ENCODE measurements at regions not wholly inside any gene's neighbourhood (a gene's known extent, or its start where the extent isn't known, plus 50 kb on each side); places are given as distances from the start of the nearest gene placed in this dataset.

DNA sequence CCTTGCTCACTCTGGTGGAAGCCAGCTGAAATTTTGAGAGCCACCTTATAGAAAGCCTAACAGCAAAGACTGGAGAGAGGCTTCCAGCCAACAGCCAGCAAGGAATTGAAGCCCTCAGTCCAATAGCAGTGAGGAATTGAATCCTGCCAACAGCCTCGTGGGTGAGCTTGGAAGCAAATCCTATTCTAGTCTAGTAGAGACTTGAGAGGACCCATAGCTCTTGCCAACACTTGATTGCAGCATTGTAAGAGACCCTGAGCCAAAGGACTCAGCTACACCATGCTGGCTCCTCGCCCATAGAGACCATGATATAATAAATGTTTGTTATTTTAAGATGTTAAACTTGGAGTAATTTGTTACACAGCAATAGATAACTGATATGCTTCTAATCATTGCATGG lies 403.0 kb upstream of the TNP1 start:
- ATAC-seq: no peak

GRCh38 chr2:217261452-217261851 lies 401.6 kb upstream of the TNP1 start:
- no peak for ATAC-seq

GRCh38 chr2:217260441-217261115 lies 400.7 kb upstream of the TNP1 start:
- no peak for ATAC-seq

DNA sequence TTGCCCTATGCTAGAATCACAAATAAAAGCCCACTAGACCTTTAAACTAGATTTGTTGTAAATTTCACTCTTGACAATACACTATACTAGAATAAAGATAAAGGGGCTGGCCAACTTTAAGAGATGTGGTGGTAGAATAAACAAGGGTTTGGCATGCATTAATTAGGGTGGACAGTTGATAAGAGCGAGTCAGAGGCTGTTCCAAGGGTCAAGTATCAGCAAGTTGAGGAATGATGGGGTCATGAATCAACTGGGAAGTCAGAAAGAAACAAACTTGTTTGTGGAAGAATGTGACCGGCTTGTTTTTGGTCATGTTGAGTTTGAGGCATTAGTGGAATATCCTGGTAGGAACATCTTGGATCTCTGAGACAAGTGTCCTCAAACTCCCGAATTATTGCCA lies 398.3 kb upstream of the TNP1 start:
- ATAC-seq: no peak

DNA sequence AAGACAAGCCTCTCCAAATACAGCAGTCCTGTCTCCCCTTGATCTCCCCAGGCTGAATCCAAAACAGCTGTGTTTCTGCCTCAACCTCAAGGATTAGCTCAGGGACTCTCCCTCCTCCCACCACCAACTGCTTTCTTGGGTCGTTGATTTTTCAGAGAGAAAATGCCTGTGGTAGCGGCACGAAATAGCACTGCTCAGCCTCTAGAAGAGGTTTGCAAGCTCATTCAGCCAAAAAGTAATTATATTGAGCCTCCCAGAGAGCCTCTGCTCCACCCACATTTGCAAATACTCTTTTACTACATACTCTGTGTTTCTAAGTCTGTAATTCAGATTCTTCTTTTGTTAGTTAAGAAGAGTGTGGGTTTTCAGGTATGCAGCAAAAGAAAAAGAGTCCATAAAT lies 396.4 kb upstream of the TNP1 start:
- no peak for ATAC-seq

DNA sequence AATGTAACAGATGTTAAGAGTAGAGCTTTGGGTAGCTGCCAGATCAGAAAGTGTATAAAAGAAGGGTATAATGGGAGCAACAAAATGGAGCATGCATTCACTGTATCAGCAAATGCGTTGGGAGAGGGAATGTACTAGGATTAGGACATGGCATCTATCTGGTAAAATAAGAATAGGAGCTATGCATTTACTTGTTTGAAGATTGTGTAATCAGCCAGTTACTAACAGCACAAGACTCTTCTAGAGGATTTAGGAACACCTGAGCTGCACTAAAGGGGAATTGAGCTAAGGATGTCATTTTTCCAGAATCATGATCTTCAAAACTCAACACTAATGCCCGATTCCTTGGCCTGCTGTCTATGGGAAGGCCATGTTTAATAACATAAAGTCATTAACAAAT lies 394.2 kb upstream of the TNP1 start:
- no peak for ATAC-seq

DNA sequence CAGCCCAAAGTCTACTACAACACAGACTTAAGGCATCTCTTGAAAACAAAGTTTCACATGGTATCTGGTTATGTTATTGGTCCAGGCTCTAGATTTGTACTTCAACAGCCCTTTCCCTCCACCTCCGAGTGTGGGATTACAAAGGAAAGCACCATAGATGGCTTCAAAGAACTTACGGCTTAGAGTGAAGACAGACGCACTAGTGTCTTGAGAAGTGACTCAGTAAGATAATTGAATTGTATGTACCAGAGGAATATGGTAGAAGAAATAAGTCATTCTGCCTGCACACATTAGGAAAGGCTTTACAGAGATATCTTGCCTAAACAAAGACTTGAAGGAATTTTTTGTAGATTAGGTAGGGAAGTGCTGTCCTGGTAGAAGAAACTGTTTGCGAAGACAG lies 392.3 kb upstream of the TNP1 start:
- ATAC-seq: no peak

DNA sequence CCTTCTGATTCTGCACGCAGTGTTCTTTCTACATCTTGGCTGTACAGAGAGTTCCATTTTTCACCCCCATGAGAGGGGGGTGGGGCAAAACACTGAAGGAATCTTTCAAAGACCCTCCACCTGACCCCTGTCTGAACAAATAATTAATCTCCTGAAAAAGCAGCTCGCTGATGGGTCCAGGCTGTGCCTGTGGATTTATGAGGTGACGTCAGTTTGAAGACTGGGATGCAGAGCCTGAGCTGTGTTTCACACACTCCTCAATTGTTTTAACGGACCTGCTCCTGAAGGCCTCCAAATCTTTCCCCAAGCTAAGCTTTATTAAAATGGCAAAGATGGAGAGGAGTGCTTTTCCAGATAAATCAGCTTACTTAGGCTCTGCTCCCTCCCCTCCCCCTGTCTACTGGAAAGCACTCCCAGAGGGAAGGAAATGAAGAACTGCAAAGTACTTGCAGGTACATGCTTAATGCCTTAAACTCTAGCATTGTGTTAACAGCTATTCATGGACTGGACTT lies 390.2 kb upstream of the TNP1 start:
- no peak for ATAC-seq

DNA sequence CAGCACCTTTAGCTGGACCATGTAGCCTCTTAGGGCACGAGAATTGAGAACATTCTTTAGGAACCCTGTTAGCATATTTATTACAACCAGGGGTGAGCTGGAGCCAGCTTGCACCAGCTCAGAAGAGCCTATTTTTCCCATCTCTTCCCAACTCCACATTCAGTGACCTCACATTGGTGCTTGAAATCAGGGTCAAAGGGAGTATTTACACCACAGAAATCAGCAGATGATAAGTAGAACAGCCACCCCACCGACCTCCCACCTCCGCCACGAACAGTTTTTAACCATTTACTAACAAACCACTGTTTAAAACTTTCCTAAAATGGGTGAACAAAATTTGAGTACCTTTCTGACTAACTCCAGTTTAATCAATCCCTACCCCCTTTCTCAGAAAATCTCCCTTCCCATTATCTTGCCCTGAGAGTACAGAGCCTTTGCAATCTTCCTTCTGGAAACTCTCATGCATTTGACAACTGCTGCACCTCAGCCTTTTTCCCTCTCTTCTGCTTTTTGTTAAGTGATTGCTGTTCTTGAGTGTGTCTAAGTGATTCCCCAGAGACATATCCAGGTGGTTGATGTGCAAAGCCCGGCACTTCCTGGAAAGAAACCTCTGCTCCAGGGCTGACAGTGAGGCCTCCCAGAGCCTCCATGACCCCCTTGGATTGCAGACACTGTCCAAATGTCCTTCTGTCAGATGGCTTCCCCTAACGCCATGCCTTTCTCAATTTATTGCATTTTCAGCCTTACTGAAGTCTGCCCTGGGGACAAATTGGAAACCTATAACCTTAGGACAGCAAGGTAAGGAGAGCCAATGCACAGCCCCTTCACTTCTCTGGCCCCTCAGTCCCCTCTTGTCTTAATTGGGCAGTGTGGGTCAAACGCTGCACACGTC lies 389.5 kb upstream of the TNP1 start:
- no peak for ATAC-seq

- peak in 1 of 2 donors; percentile 16 for ATAC-seq
These were observed 388.6 kb upstream of the TNP1 start for GRCh38 chr2:217248312-217248935.

- no peak for ATAC-seq
These were observed 387.6 kb upstream of the TNP1 start for GRCh38 chr2:217247476-217247875.

- ATAC-seq: no peak
These were observed 386.2 kb upstream of the TNP1 start for GRCh38 chr2:217246108-217246507.

DNA sequence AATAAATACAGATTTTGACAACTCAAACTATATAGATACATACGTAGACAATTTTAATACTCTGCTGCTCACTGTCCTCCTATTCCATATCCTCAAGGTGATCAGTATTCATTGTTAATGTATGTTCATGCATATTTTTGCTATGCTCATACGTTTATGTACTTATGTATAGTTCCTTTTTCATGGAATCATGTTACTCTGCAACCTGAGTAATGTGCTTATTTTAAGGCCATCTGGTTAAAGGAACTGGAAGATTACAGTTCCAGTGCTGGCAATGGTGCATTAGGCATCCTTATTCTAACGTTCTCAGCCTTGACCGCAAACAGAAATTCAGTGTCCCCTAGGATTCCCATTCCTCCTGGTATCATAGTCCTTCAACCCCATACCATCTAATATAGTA lies 385.0 kb upstream of the TNP1 start:
- ATAC-seq: no peak

- no peak for ATAC-seq
These were observed 383.1 kb upstream of the TNP1 start for GRCh38 chr2:217242947-217243346.

- no peak for ATAC-seq
These were observed 371.9 kb upstream of the TNP1 start for GRCh38 chr2:217231724-217232123.

GRCh38 chr2:217231212-217231611 lies 371.3 kb upstream of the TNP1 start:
- ATAC-seq: no peak

- ATAC-seq: no peak
These were observed 368.9 kb upstream of the TNP1 start for GRCh38 chr2:217228732-217229131.

GRCh38 chr2:217227794-217228193 lies 367.9 kb upstream of the TNP1 start:
- ATAC-seq: no peak

- ATAC-seq: no peak
These were observed 365.7 kb upstream of the TNP1 start for GRCh38 chr2:217225596-217225995.

GRCh38 chr2:217223222-217223930 lies 363.5 kb upstream of the TNP1 start:
- ATAC-seq: peak; percentile 87 to 89

GRCh38 chr2:217222309-217222910 lies 362.5 kb upstream of the TNP1 start:
- no peak for ATAC-seq

DNA sequence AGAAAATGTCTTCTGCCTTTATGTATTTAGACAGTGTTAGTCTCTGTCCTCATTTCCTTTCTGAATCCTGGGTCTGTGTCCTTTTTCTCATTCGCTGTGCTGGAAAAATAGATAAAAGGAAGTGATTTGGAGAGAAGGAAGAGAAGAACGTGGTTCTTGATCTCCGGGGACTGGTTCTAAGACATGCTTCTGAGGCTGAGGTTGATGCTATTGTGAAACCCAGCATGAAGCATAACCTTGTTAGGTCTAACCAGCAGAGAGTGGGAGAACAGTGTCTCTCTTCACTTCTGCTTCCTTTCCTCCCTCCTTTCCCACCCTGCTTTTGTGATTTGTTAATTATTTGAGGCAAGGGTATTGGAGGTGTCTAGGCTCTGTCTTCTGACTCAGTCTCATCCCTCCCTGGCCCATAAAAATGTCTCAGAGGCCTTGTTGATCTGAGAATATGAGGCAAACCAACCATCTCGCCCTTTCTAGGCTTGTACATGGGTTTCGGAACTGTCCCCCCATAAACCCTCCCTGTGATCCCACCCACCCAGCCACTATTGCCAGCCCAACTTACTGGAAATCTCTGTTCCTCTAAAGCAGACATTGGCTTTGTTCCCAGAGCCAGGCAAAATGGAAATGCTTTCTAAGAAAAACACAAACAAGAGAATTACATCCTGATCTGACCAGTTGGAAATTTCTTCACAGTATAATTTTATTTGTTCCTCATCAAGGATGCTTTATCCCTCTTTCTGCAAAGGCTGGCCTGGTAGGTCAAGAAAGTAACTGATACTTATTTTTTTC lies 360.6 kb upstream of the TNP1 start:
- no peak for ATAC-seq
